Transverse colon (tissue), 4 donors: ENCODE measurements at regions not wholly inside any gene's neighbourhood (a gene's known extent, or its start where the extent isn't known, plus 50 kb on each side); places are given as distances from the start of the nearest gene placed in this dataset.
"Not testable (repeated sequence)": the region's sequence is repeated elsewhere in the genome, so short reads cannot be mapped to it uniquely, and the experiment has no call there.

Experiments
- DNase-seq: peaks from one replicate; pipeline ENCODE4 v3.0.0-alpha.2; 2019
- H3K27ac ChIP-seq, 4 donors: fragments of 200-600 bp; sonication (generic); 2 replicates each; pipeline ENCODE4 v1.5.1; 2016 to 2018; ENCODE audit warnings: inconsistent platforms in 4 of 4
- H3K27me3 ChIP-seq: fragments of 200-600 bp; sonication (generic); 2 replicates; pipeline ENCODE4 v1.5.1; 2017; ENCODE audit warnings: inconsistent platforms
- H3K36me3 ChIP-seq, 4 donors: fragments of 200-600 bp; sonication (generic); 2 replicates each; pipeline ENCODE4 v1.5.1; 2017 to 2019; ENCODE audit warnings: inconsistent platforms in 4 of 4
- H3K4me1 ChIP-seq, 4 donors: fragments of 200-600 bp; sonication (generic); 2 replicates each; pipeline ENCODE4 v1.5.1; 2017 to 2020; ENCODE audit warnings: inconsistent platforms in 4 of 4
- H3K4me3 ChIP-seq, 4 donors: fragments of 200-600 bp; sonication (generic); 1 replicate in 1 of 4; 2 replicates in 3 of 4; pipeline versions ENCODE4 v1.5.1 to v1.6.1; 2017 to 2019; ENCODE audit warnings: inconsistent platforms in 4 of 4
- H3K9me3 ChIP-seq, 2 donors: fragments of 200-600 bp; sonication (generic); 2 replicates each; pipeline ENCODE4 v1.5.1; 2017 to 2019; ENCODE audit warnings: inconsistent platforms in 2 of 2
- CTCF ChIP-seq, 5 experiments: fragments of 200-600 bp in 3 of 5; fragments of 450-650 bp in 2 of 5; sonication (generic) in 3 of 5; IDR thresholded peaks; 1 replicate in 2 of 5; 2 replicates in 3 of 5; pipeline ENCODE4 v1.5.1; 2016 to 2017; ENCODE audit warnings: antibody characterized with exemption in 5 of 5, inconsistent platforms in 3 of 5, mild to moderate bottlenecking in 2 of 5, moderate library complexity in 1 of 5
- EP300 ChIP-seq: sonication (generic); formaldehyde crosslinking; IDR thresholded peaks from one replicate; pipeline ENCODE4 v1.6.1; 2017; ENCODE audit warnings: antibody characterized with exemption, low read depth
- POLR2A ChIP-seq: fragments of 450-650 bp; IDR thresholded peaks from one replicate; pipeline ENCODE4 v1.6.1; 2016; ENCODE audit warnings: antibody characterized with exemption, mild to moderate bottlenecking, moderate library complexity
- POLR2AphosphoS5 ChIP-seq, 3 donors: sonication (generic); formaldehyde crosslinking; IDR thresholded peaks; one replicate each; pipeline ENCODE4 v1.6.1; 2016; ENCODE audit warnings: antibody characterized with exemption in 3 of 3
- WGBS, 2 donors: methylation state at CpG; one replicate each; pipeline ENCODE4 v1.1.5; 2018; ENCODE audit warnings: low coverage in 1 of 2; 5-methylcytosine and 5-hydroxymethylcytosine counted together
- in situ Hi-C, 4 donors: fragments of 200-750 bp; cut with MboI; loops; one replicate each; pipeline versions ENCODE4 v1.15.0 to v1.15.1; 2017; ENCODE audit warnings: low sequenced_read_pairs in 3 of 4, low pct_ligation_motif_present in 1 of 4, low pct_unique_long_range_greater_than_20kb in 1 of 4
- intact Hi-C: fragments of 100-400 bp; cut with DNase I; formaldehyde crosslinking; loops from one replicate; pipeline ENCODE4 v1.15.1; 2023; ENCODE audit warnings: low total_unique reads

GRCh38 chr13:54124700-54125099 is 1096.1 kb downstream of the OLFM4 start:
- intact Hi-C loops (no loop called here), in situ Hi-C loops (no loop called here)
- WGBS, 2 donors: 49 to 50% methylated on average over 2 to 3 of the region's 3 CpGs
- Histone ChIP-seq H3K27ac (no peak overlapping the region), H3K4me1 (no peaks in the 10 kb centered on the region), H3K9me3 (no peaks in the 10 kb centered on the region), H3K4me3 (no peak overlapping the region), H3K27me3 (no peaks in the 10 kb centered on the region), H3K36me3 (no peaks in the 10 kb centered on the region)
- no peak for DNase-seq
- TF ChIP-seq CTCF (IDR thresholded peaks at IDR 0.05) (no peak), EP300 (no peak), POLR2AphosphoS5 (IDR thresholded peaks at IDR 0.05) (no peak)

- H3K27ac ChIP-seq, H3K36me3 ChIP-seq, in situ Hi-C loops, H3K27me3 ChIP-seq, H3K4me1 ChIP-seq, intact Hi-C loops, H3K4me3 ChIP-seq, H3K9me3 ChIP-seq, DNase-seq: not testable (repeated sequence)
- 53 to 56% methylated on average over 2 to 9 of the region's 9 CpGs for WGBS, 2 donors
Measured at GRCh38 chr13:54130931-54131330, 1102.3 kb downstream of the OLFM4 start.

GRCh38 chr13:54131433-54131832 is 1102.8 kb downstream of the OLFM4 start:
- DNase-seq, H3K9me3 ChIP-seq, H3K27ac ChIP-seq, H3K4me1 ChIP-seq, in situ Hi-C loops, H3K4me3 ChIP-seq, H3K27me3 ChIP-seq, H3K36me3 ChIP-seq, intact Hi-C loops: not testable (repeated sequence)
- WGBS, 2 donors: 63 to 81% methylated on average over 3 of the region's 3 CpGs

- H3K36me3 ChIP-seq, H3K4me3 ChIP-seq, H3K9me3 ChIP-seq, H3K4me1 ChIP-seq, intact Hi-C loops, H3K27ac ChIP-seq, DNase-seq, in situ Hi-C loops, H3K27me3 ChIP-seq: not testable (repeated sequence)
- WGBS, 2 donors: 69 to 87% methylated on average over 2 to 12 of the region's 12 CpGs
Measured at GRCh38 chr13:54132127-54132526, 1103.5 kb downstream of the OLFM4 start.

GRCh38 chr13:54132720-54133119 is 1104.1 kb downstream of the OLFM4 start:
- H3K27me3 ChIP-seq, H3K36me3 ChIP-seq, intact Hi-C loops, H3K9me3 ChIP-seq, in situ Hi-C loops, DNase-seq, H3K4me3 ChIP-seq, H3K4me1 ChIP-seq, H3K27ac ChIP-seq: not testable (repeated sequence)
- WGBS, 2 donors: 78% methylated on average over 9 of the region's 9 CpGs; no CpG with 5 or more reads in 1 of the 2 donors

- in situ Hi-C loops (no loop called here), intact Hi-C loops (no loop called here)
- Histone ChIP-seq H3K36me3 (no peaks in the 10 kb centered on the region), H3K9me3 (no peaks in the 10 kb centered on the region), H3K4me3 (no peak overlapping the region), H3K27me3 (no peaks in the 10 kb centered on the region), H3K27ac (no peak overlapping the region), H3K4me1 (no peaks in the 10 kb centered on the region)
- no peak for DNase-seq
- no peak for TF ChIP-seq POLR2A
- TF ChIP-seq EP300: no peak
- TF ChIP-seq POLR2AphosphoS5 (IDR thresholded peaks at IDR 0.05): no peak
- no peak for TF ChIP-seq CTCF (IDR thresholded peaks at IDR 0.05)
- 74 to 76% methylated on average over 6 of the region's 6 CpGs for WGBS, 2 donors
Measured at GRCh38 chr13:54133746-54134145, 1105.1 kb downstream of the OLFM4 start.
